ENCODE measurements at regions not wholly inside any gene's neighbourhood (a gene's known extent, or its start where the extent isn't known, plus 50 kb on each side); places are given as distances from the start of the nearest gene placed in this dataset.

DNA sequence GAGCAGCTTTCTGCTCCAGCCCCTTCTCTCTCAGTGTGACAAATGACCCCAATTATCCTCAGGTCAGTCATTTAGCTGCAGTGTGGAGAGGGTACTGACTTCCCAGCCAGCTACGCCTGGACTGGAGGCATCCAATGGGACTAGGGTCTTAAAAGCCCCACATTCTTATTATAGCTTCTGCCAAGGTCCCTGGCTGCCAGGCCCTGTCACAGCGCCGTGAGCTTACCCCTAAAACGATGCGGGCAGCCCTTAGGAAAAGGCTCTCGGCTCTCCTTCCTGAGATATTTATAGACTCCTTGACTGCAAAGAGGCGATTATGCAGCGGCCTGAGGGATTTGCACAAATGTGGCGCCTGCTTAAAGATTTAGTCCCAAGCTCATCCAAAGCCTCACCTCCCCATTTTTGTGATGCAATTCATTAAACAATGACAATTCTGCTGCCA lies 69.2 kb upstream of the EDAR start (continued):
- TF ChIP-seq TP53 (CRISPR knock-in tag; IDR thresholded peaks at IDR 0.05): no peak
- TF ChIP-seq SP1 (CRISPR knock-in tag; conservative IDR thresholded peaks at IDR 0.05): no peak

DNA sequence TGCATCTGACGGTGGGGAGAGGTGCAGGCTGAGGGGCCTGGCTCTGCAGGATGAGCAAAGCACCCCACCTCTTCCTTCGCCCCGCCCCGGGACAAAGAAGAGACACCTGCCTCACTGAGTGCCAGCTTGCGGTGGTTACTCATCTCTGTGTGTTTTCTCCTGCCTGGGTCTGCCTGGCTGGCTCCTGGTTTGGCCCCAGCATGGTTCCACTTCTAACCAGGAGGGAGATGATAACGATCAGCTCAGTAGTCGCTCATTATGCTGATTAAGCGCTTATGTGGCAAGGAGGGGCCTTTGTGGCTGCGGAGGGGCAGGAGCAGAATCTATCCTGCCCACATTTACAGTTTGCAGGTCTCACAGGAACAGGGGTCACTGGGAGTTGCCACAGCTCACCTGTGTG lies 68.7 kb upstream of the EDAR start:
- H3K4me3 Mint-ChIP-seq: no peak overlapping the region
- TF ChIP-seq ZNF317 (CRISPR knock-in tag; IDR thresholded peaks at IDR 0.05; ENCODE audit: borderline replicate concordance, low read depth): no peak
- TF ChIP-seq, protein P1, sequence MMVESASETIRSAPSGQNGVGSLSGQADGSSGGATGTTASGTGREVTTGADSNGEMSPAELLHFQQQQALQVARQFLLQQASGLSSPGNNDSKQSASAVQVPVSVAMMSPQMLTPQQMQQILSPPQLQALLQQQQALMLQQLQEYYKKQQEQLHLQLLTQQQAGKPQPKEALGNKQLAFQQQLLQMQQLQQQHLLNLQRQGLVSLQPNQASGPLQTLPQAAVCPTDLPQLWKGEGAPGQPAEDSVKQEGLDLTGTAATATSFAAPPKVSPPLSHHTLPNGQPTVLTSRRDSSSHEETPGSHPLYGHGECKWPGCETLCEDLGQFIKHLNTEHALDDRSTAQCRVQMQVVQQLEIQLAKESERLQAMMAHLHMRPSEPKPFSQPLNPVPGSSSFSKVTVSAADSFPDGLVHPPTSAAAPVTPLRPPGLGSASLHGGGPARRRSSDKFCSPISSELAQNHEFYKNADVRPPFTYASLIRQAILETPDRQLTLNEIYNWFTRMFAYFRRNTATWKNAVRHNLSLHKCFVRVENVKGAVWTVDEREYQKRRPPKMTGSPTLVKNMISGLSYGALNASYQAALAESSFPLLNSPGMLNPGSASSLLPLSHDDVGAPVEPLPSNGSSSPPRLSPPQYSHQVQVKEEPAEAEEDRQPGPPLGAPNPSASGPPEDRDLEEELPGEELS (CRISPR knock-in tag; IDR thresholded peaks at IDR 0.05): no peak
- no peak for TF ChIP-seq ATF3 (CRISPR knock-in tag; conservative IDR thresholded peaks at IDR 0.05)
- no peak for TF ChIP-seq NFE2L1 (CRISPR knock-in tag; IDR thresholded peaks at IDR 0.05)
- TF ChIP-seq STAT6 (CRISPR knock-in tag; conservative IDR thresholded peaks at IDR 0.05; ENCODE audit: low read depth): no peak
- TF ChIP-seq GRHL2 (CRISPR knock-in tag; IDR thresholded peaks at IDR 0.05; ENCODE audit: insufficient replicate concordance, severe bottlenecking): no peak
- no peak for TF ChIP-seq USF2 (CRISPR knock-in tag; IDR thresholded peaks at IDR 0.05)
- TF ChIP-seq OVOL2 (CRISPR knock-in tag; IDR thresholded peaks at IDR 0.05; ENCODE audit: borderline replicate concordance): no peak
- TF ChIP-seq IRF2 (CRISPR knock-in tag; IDR thresholded peaks at IDR 0.05; ENCODE audit: borderline replicate concordance, low read depth): no peak
- TF ChIP-seq ATF1 (CRISPR knock-in tag; IDR thresholded peaks at IDR 0.05): no peak
- TF ChIP-seq ZNF138 (CRISPR knock-in tag; conservative IDR thresholded peaks at IDR 0.05): no peak
- no peak for TF ChIP-seq FOXJ3 (CRISPR knock-in tag; IDR thresholded peaks at IDR 0.05; ENCODE audit: borderline replicate concordance)
- TF ChIP-seq ESRRA (CRISPR knock-in tag; IDR thresholded peaks at IDR 0.05; ENCODE audit: borderline replicate concordance): no peak
- TF ChIP-seq ZNF396 (CRISPR knock-in tag; IDR thresholded peaks at IDR 0.05; ENCODE audit: borderline replicate concordance): no peak
- TF ChIP-seq CTCF (IDR thresholded peaks at IDR 0.05): no peak
- no peak for TF ChIP-seq ZNF263 (CRISPR knock-in tag; IDR thresholded peaks at IDR 0.05; ENCODE audit: low read depth)
- H3K27ac Mint-ChIP-seq: no peak overlapping the region
- H3K27me3 Mint-ChIP-seq (ENCODE audit: low read depth): no peaks in the 10 kb centered on the region
- ChIA-PET CTCF (interaction anchor here (1.3 kb wide), 1 partner anchor 113 kb away, joined by 3 read pairs; no protein-coding TSS in a partner anchor), POLR2A (no interaction called here)
- ATAC-seq (no peak), DNase-seq (ENCODE audit: low spot score) (no peak)
- no peaks in the 10 kb centered on the region for H3K36me3 Mint-ChIP-seq
- H3K4me1 Mint-ChIP-seq: peaks cover 10% of the 10 kb centered on the region
- no peaks in the 10 kb centered on the region for H3K9me3 Mint-ChIP-seq

Measured in WTC11 (cell line).